ENCODE measurements at regions not wholly inside any gene's neighbourhood (a gene's known extent, or its start where the extent isn't known, plus 50 kb on each side); places are given as distances from the start of the nearest gene placed in this dataset.
A peak's percentile ranks its signal among the peaks of the same experiment; 100 is the strongest.

DNA sequence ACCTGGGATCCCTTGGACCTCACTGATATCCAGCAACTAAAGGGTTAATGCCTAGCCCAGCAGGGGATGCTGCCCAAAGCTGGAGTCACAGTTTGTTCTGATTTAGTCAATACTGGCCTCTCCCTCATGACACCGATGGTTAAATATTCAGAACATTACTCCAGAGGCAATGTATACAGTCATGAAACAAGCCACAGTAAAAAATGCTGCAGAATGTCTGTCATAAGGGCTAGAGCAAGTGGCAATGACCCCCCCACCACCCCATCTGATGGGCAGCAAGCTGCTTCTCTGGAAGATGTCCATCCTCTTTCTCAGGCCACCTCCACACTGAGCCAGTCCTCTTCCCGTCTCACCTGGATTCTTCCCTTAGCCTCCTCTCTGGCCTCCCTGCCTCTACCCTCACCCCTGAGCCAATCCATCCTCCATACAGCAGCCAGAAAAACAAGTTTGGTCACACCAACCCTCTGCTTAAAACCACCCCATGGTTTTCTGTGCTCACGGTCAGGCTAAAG is 99.0 kb upstream of the KCNG1 start:
- DNase-seq = peak; percentile 70

DNA sequence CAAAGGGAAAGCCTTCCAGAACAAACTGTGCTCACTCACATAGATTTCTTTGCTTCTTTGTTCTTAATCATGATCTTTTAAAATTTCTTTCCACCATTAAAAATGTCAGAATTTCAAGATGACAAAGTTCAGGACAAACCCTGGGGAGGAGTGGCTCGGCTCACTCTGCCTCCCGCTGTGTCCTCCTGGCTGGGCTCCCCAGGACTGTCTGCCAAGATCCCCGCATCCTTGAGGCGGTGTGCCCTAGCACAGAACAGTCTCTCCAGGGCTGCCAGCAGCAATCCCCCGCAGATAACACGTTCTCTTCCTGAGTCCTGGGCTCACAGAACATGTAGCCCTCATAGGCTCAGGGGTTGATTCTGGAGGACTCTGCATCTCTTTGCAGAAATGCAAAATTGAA is 98.4 kb upstream of the KCNG1 start:
- no peak for DNase-seq

DNA sequence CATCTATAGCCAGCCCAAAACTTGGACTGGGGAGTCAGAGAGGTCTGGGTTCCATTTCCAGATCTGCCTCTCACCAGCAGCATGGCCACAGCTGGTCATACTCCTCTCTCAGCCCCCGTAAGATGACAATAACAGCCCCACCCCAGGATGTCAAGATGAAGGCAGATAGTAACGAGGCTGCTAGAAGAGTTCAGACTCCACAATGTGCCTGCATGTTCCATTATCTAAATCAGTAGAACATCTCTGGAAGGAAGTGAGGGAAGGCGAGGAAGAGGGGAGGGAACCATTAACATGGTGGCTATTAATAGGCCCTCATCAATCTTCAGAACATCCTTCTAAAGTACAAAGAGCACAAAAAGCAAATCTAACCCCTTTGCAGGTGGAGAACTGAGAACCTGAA is 98.0 kb upstream of the KCNG1 start:
- DNase-seq = no peak

DNA sequence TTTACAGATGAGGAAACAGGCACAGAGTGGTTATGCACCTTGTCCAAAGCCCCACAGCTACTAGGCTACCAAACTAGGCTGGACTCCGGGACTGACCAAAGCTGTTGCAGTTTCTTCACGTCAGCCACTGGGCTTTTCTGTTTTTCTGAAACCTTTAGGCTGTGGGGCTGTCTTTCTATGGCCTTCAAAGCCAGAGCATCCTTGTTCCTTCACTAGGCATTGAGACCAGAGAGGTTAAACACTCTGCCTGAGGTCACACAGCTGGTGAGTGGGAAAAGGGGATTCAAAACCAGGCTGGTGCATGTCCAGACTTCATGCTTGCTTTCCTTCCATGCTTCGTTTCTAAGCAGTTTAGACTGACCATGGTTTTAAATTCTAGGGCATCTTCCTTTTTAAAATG is 97.5 kb upstream of the KCNG1 start:
- no peak for DNase-seq

DNA sequence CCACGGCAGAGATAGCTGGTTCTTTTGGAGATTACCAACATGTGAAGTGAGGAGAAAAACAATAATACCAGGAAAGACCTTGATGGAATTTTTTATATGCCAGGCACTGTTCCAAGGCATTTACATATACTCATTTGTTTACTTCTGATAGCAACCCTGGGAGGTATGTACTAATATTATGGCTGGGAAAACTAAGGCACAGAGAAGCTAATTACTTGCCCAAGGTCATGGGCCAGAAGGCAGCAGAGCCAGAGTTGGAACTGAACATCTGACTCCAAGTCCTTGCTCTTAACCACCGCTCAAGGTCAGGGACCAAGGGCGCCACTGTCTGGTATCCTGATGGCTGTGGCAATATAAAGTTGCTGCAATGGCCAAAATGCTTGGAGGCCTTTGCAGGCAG is 97.0 kb upstream of the KCNG1 start:
- no peak for DNase-seq

DNA sequence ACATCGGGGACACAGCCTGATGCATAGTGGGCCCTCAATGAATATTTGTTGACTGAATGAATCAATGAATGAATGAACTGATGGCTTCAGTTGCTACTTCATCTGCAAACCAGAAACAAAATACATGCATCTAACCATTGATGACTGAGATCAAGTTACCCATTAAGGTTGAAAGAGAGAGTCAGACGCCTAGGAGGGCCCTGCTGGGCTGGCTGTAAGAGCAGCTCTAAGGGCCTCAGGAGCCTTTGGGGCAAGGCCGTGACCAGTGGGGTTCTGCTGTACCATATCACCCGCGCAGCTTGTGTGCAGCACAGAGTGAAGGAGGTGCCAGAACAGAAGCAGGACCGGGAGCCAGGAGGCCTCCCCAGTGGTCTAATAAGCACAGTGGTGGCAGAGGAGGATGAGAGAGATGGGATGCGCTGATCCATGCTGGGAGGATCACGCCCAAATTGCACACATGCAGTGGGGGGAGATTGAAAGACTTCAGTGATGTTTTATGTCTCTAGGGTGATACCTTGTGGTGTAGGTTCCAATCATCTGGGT is 96.1 kb upstream of the KCNG1 start:
- DNase-seq = no peak

DNA sequence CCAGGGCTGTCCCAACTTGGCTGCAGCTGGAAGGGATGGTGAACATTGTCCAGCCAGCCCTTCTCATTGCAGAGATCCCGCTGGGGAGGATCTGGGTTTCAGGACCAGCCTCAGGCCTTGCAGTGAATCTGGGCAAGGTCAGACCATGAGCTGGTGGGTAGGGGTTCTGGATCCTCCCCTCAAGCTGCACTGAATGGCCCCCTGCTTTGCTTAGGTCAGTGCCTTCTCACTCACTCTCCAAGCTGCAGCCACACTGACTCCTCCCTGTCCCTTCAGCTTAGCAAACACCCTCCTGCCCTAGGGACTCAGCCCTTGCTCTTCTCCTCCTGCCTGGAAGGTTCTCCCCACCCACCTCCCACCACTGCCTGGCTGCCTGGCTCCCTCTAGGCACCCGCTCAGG is 95.3 kb upstream of the KCNG1 start:
- no peak for DNase-seq

DNA sequence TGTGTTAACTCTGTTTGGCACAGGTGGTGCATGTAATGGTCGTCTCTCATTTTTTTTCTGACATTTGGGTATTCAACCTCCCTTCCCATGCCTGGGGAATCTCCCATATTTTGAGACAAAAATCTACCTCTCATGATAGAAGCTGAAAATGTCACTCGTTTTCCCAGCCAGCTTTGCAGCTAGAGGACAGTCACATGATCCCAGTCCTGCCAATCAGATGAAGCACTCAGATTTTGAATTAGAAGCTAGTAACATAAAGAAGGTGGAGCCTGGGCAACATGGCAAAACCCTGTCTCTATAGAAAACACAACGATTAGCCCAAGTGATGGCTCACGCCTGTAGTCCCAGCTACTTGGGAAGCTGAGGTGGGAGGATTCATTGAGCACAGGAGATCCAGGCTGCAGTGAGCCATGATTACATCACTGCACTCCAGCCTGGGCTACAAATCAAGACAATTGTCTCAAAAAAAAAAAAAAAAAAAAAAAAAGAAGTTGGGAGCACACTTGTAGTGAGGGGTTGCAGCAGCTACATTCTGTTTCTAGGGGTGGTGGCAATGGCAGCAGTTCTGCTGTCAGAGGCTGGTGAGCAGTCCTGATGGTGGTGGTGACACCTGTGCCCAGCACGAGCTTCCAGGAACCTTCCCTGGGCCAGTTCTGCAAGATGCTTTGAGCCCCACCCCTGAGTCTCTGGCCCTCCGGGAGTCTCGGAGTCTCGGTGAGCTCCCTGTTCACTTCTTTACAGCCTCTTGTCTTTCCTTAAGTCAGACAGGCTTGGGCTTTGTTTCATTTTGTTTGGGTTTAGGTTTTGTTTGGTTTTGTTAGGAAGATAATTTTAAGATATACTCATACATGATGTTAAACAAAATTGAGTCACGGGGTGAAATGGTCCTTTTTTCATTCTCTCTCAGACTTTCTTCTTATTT is 94.1 kb upstream of the KCNG1 start:
- DNase-seq = peak; percentile 33

DNA sequence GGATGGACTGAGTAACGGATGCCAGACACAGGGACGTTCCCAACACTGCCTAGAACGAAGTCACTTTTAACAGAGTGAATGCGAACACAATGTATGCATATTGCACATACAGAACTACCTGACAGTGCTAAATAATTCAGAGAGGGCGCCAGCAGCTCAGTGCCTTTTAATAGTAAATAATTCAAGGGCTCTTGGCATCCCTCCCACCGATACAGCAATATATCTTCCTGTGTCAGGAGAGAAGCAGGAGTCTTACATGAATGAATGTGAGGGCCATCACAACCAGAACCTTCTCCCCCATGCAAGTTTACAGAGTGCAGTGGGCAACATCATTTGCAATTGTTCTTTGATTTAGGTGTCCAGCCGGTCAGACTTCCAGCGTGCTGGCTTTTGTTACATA is 88.4 kb upstream of the KCNG1 start:
- DNase-seq = no peak

DNA sequence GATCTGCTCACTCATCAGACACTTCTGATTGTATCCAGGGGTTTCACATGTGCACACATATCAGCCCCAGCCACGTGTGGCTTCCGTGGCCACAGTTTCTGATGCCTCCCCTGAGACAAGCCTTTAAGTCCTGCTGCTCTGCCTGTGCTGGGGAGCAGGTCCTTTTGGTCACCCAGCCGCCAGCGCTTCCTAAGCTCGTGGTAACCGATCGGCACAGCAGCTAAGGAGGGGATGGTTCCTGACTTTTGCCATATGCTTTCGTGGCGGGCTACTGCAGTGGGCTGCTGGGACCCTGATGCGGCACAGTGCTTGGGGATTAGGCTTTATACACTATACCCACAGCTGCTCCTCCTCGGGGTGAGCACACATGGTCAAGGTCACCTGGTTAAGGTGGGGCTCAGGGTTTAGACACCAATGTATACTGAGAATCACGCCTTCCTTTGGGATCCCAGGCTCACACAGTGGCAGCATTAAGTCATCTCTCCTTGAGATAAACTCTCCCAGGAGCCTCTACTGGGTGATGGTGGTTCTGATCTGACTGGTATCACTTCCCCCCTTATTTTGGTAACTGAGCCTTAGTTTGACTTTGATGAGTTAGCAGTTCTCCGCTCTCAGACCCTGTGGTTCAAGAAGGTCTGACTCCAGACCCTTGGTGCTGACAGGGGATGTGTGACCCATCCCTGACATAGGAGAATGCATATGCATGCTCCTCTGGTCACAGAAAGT is 85.9 kb upstream of the KCNG1 start:
- no peak for DNase-seq

DNA sequence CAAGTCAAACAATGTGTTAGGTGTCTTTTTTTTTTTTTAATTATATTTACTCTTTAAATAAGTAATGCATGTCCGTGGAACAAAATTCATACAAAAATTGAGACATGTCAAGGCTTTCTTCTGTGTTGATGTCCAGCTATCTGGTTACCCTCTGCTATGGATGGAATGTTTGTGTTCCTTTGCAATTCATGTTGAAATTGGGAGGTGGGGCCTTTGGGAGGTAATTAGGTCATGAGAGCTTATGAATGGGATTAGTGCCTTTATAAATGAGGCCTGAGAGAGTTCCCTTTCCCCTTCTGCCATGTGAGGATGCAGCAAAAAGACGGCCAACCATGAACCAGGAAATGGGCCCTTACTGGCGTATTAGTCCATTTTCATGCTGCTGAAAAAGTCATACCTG is 83.1 kb upstream of the KCNG1 start:
- DNase-seq = no peak

DNA sequence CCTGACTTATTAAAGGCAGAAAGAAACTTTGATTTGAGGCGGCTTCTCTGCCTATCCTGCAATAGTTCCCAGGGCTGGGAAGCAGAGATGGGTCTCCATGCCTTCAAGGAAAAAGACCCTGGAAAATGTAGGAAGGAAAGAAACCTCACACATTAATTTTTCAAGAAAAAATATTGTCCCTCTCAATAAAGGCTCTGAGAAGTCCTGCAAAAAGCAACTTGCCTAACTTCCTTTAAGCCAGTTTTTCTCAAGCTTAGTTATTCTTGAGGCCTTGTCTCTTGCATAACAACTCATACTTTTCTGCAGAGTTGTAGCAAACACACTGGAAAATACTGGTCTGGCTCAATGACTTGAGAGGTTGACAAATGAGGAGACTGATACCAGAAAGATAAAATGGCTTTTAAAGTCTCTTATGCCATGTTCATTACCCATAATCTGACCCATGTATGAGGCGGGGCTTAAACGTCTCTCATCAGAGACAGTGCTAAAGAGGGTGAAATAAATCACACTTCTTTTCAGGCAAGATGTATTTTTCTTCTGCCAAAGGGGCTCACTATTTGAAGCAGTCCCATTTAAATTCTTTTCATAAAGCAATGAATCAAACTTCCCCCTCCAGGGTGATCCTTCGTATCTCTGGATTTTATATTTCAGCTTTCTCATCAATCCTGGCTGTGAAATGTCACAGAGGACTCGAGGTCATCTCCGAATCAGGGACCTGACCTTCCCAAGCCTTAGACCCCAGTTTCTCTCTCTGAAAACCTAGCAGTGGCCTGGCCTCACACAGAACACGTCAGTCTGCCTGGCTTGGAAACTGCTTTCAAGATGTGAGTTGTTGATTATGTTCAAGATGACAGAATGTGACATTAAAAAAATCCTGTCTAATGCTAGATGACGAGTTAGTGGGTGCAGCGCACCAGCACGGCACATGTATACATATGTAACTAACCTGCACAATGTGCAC is 82.3 kb upstream of the KCNG1 start:
- DNase-seq = no peak

DNA sequence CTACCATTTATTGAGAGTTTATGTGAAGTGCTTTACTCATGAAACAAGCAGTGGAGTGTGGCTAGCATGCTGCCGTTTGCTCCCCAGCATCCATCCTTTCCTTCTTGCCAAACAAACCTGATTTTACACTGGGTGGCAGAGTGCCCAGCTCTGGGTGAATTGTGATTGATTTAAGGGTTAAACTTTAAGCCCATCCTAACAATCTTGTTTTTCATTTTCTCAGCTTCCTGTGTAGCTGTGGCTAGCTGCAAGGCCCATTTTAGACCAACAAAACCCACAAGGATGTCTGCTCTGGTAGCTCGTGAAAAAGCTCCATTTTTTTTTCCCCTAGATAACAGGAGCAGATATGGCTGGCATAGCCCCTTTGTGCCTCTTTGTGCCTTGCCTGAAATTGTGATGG is 77.7 kb upstream of the KCNG1 start:
- no peak for DNase-seq

DNA sequence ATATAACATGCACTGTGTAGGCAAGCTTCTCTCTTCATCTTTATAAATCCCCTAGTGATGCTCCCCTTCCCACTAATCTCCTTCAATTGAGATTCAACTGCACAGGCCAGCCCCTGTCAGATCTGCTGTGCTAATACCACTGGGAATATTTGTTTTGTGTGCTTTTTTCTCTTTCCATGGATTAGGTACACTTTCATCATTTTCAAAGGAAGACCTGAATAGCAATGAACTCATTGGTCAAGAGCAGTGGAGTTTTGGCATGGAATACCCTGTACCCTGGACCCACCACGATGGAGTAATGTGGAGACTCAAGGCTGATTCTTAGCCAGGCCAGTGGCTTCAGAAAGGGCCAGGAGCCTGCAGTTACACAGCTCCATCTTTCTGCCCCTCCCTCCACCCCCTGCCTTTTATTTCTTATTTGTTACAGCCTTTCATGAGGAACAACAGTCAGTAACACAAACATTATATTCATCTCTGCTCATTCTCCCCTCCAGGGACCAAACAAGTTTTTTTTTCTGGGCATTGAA is 75.4 kb upstream of the KCNG1 start:
- DNase-seq = no peak

DNA sequence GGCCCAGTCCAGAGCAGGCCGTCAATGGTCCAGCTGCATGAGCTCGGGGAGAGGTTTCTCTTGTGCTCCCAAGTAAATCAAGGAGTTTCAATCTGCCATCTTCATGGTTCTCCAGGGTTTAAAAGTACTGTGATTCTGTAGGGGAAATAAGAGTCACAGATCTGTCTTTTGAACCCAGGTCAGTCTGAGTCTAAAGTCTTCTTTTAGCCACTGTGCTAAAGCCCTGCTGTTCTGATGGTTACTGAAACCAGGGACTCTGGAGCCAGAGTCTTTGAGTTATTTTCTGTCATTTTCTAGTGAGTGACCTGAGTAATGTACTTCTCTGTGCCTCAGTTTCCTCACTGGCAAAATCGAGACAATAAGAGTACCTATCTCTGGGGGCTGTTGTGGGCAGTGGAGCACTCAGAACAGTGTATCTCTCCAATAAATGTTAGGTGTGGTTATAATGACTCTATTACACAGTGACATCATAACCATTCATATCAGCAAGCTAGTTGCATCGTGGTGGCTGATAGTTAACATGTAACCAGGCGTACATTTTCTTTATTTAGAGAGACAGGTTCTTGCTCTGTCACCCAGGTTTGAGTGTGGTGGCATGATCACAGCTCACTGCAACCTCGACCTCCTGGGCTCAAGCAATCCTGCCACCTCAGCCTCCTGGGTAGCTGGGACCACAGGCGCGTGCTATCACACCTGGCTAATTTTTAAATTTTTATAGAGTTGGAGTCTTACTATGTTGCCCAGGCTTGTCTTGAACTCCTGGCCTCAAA is 74.6 kb upstream of the KCNG1 start:
- no peak for DNase-seq

DNA sequence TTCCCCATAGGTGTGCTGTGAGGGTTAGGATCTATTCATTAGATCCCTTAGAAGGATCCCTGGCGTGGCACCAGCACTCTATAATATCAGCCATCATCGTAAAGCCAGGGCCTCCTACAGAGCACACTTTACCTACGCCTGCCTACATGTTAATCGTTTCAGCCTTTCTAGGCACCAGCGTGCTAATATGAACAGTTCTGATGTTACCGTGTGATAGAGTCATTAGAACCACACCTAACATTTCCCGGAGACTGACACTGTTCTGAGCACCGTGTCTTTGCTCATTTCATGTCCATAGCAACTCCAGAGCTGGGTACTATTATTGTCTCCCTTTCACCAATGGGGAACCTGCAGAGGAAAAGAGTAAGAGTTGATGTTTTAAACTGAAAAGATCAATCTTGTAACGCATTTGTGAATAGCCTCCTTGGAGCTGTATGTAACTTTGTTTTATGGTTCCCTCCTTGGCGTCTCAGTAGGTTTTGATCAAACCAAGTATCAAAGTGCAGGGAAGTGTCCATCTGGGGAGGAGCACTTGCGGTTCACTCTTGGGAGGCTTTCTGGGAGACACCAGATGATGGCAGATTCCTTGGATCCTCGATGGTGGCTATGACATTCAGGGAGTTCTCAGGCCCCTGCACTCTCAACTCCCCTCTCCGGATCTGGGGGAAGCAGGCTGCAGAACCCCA is 73.8 kb upstream of the KCNG1 start:
- DNase-seq = no peak

DNA sequence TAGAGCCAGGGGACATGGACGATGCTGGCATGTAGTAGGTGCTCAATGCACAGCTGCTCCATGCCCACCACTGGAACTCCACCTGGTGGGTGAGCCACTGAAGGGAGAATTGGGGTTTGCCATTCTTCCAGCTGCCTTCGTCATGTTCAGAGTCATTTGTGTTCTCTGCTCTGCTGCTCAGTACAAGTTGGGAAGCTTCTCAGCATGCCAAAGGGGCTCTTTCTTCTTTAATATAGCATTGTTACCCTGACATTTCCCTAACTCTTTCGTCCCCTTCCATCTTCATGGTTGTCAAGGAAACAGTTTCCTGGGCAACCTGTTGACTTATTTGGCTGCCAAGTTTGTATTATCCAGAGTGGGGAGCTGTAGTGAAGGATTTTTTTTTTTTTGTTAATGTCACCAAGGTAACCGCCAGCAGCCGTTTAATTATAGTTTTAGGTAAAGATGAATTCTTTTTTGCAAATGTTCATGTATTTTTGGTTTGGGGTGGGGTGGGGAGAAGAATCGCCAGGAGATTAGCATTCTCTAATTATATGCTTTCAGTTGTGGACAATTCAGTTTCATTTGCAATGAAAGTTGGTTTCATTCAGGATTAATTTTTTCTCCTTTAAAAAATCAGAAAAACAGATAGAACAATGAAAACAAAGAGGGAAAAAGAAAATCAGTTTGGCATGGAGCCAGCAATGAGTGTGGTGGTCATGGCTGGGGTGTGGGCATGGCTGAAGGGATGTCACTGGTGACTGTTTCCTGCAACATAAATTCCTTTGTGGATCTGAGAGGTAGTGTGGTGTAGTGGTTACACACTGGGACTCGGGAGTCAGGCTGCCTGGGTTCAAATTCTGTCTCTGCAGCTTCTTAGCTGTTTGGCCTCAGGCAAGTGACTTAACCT is 73.0 kb upstream of the KCNG1 start:
- no peak for DNase-seq

DNA sequence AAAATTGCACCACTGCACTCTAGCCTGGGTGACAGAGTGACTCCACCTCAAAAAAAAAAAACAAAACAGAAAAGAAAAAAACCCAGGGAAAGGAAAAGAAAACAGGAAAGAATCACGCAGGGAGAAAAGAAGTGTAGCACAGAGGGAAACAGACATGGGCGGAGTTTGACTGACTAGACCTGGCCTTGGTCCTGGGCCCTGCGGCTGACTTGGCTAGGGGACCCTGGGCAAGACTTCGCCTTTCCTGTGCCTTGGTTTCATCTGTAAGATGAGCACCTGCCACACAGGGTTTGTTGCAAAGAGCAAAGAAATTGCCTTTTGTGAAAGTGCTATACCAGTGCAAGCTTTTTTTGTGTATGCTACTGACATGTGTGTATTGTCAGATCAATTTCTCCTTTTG is 71.3 kb upstream of the KCNG1 start:
- no peak for DNase-seq

DNA sequence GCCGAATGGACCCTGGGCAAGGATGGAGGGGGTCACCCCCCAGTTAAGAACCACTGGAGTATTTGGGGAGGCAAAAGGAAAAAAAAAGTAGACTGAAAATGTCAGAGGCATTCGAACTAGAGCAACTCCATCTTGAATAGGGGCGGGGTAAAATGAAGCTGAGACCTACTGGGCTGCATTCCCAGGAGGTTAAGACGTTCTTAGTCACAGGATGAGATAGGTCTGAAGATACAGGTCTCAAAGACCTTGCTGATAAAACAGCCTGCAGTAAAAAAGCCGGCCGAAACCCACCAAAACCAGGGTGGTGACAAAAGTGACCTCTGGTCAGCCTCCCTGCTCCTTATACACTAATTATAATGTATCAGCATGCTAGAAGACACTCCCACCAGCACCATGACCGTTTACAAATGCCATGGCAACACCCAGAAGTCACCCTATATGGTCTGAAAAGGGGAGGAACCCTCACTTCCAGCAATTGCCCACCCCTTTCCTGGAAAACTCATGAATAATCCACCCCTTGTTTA is 70.4 kb upstream of the KCNG1 start:
- DNase-seq = no peak

DNA sequence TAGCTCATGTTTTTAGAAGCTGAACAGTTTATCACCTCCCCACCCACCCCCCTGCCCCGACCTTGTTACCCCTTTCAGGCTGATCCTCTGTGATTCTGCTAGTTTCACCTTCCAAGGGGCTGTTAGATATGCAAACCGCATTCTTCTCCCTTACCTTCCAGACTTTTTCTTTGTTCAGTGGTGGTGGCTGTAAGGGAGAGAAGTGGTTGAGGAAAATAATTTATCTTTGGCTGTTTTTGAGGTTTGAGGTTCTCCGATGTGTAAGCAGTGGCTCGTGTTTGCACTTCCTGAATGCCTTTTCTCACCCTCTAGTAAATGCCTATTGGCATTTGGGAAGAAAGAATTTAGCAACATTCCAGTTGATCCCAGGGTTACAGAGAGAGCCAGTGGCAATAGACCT is 69.4 kb upstream of the KCNG1 start:
- DNase-seq = no peak

Data from HCEC 1CT (cell line).